ENCODE measurements at regions not wholly inside any gene's neighbourhood (a gene's known extent, or its start where the extent isn't known, plus 50 kb on each side); places are given as distances from the start of the nearest gene placed in this dataset.
"Not testable (repeated sequence)": the region's sequence is repeated elsewhere in the genome, so short reads cannot be mapped to it uniquely, and the experiment has no call there.

- no peak for DNase-seq
- WGBS (ENCODE audit: insufficient coverage): 74% methylated on average over 7 of the region's 15 CpGs
- H3K4me3 ChIP-seq (ENCODE audit: low read length): no peak overlapping the region
- no peaks in the 10 kb centered on the region for H3K9me3 ChIP-seq (replicated peaks; ENCODE audit: control insufficient read depth, low read depth, low read length)
- H3K36me3 ChIP-seq (ENCODE audit: control insufficient read depth, insufficient read depth, low read length): no peaks in the 10 kb centered on the region
- H3K27me3 ChIP-seq (ENCODE audit: control insufficient read depth, insufficient read depth, low read length): no peaks in the 10 kb centered on the region
- no peak overlapping the region for H3K27ac ChIP-seq (ENCODE audit: low read length)
- no peaks in the 10 kb centered on the region for H3K4me1 ChIP-seq (ENCODE audit: control insufficient read depth, insufficient read depth, low read length)
These were observed 142.4 kb downstream of the GLUL start for GRCh38 chr1:182249201-182249676.

GRCh38 chr1:182248721-182249120, 142.9 kb downstream of the GLUL start:
- H3K27me3 ChIP-seq (ENCODE audit: control insufficient read depth, insufficient read depth, low read length): no peaks in the 10 kb centered on the region
- no peak overlapping the region for H3K4me3 ChIP-seq (ENCODE audit: low read length)
- DNase-seq: no peak
- H3K9me3 ChIP-seq (replicated peaks; ENCODE audit: control insufficient read depth, low read depth, low read length): no peaks in the 10 kb centered on the region
- H3K36me3 ChIP-seq (ENCODE audit: control insufficient read depth, insufficient read depth, low read length): no peaks in the 10 kb centered on the region
- peaks cover 3% of the 10 kb centered on the region for H3K4me1 ChIP-seq (ENCODE audit: control insufficient read depth, insufficient read depth, low read length)
- H3K27ac ChIP-seq (ENCODE audit: low read length): no peak overlapping the region
- no CpG with 5 or more reads among the region's 5 CpGs for WGBS (ENCODE audit: insufficient coverage)

GRCh38 chr1:182247813-182248212, 143.8 kb downstream of the GLUL start:
- no CpG with 5 or more reads among the region's 2 CpGs for WGBS (ENCODE audit: insufficient coverage)
- H3K4me3 ChIP-seq (ENCODE audit: low read length); H3K27me3 ChIP-seq (ENCODE audit: control insufficient read depth, insufficient read depth, low read length); DNase-seq; H3K36me3 ChIP-seq (ENCODE audit: control insufficient read depth, insufficient read depth, low read length); H3K4me1 ChIP-seq (ENCODE audit: control insufficient read depth, insufficient read depth, low read length); H3K27ac ChIP-seq (ENCODE audit: low read length); H3K9me3 ChIP-seq (replicated peaks; ENCODE audit: control insufficient read depth, low read depth, low read length): not testable (repeated sequence)

GRCh38 chr1:182246783-182247182, 144.8 kb downstream of the GLUL start:
- 90% methylated on average over 1 of the region's 5 CpGs for WGBS (ENCODE audit: insufficient coverage)
- H3K9me3 ChIP-seq (replicated peaks; ENCODE audit: control insufficient read depth, low read depth, low read length): no peaks in the 10 kb centered on the region
- H3K4me1 ChIP-seq (ENCODE audit: control insufficient read depth, insufficient read depth, low read length): peaks cover 4% of the 10 kb centered on the region
- H3K27me3 ChIP-seq (ENCODE audit: control insufficient read depth, insufficient read depth, low read length): no peaks in the 10 kb centered on the region
- no peak for DNase-seq
- no peak overlapping the region for H3K27ac ChIP-seq (ENCODE audit: low read length)
- no peak overlapping the region for H3K4me3 ChIP-seq (ENCODE audit: low read length)
- H3K36me3 ChIP-seq (ENCODE audit: control insufficient read depth, insufficient read depth, low read length): no peaks in the 10 kb centered on the region

GRCh38 chr1:182245040-182245439, 146.6 kb downstream of the GLUL start:
- Histone ChIP-seq H3K9me3 (replicated peaks; ENCODE audit: control insufficient read depth, low read depth, low read length) (no peaks in the 10 kb centered on the region), H3K4me1 (ENCODE audit: control insufficient read depth, insufficient read depth, low read length) (peaks cover 4% of the 10 kb centered on the region), H3K27me3 (ENCODE audit: control insufficient read depth, insufficient read depth, low read length) (no peaks in the 10 kb centered on the region), H3K27ac (ENCODE audit: low read length) (no peak overlapping the region), H3K36me3 (ENCODE audit: control insufficient read depth, insufficient read depth, low read length) (no peaks in the 10 kb centered on the region), H3K4me3 (ENCODE audit: low read length) (no peak overlapping the region)
- 90% methylated on average over 2 of the region's 4 CpGs for WGBS (ENCODE audit: insufficient coverage)
- DNase-seq: no peak

GRCh38 chr1:182244451-182244850, 147.1 kb downstream of the GLUL start:
- WGBS (ENCODE audit: insufficient coverage): no CpG with 5 or more reads among the region's 2 CpGs
- Histone ChIP-seq H3K4me3 (ENCODE audit: low read length) (no peak overlapping the region), H3K27ac (ENCODE audit: low read length) (no peak overlapping the region), H3K36me3 (ENCODE audit: control insufficient read depth, insufficient read depth, low read length) (no peaks in the 10 kb centered on the region), H3K9me3 (replicated peaks; ENCODE audit: control insufficient read depth, low read depth, low read length) (no peaks in the 10 kb centered on the region), H3K27me3 (ENCODE audit: control insufficient read depth, insufficient read depth, low read length) (no peaks in the 10 kb centered on the region), H3K4me1 (ENCODE audit: control insufficient read depth, insufficient read depth, low read length) (peaks cover 4% of the 10 kb centered on the region)
- no peak for DNase-seq

GRCh38 chr1:182242641-182243040, 148.9 kb downstream of the GLUL start:
- H3K36me3 ChIP-seq (ENCODE audit: control insufficient read depth, insufficient read depth, low read length): no peaks in the 10 kb centered on the region
- no peaks in the 10 kb centered on the region for H3K9me3 ChIP-seq (replicated peaks; ENCODE audit: control insufficient read depth, low read depth, low read length)
- H3K27ac ChIP-seq (ENCODE audit: low read length): no peak overlapping the region
- DNase-seq: no peak
- no peak overlapping the region for H3K4me3 ChIP-seq (ENCODE audit: low read length)
- H3K4me1 ChIP-seq (ENCODE audit: control insufficient read depth, insufficient read depth, low read length): peaks cover 4% of the 10 kb centered on the region
- no peaks in the 10 kb centered on the region for H3K27me3 ChIP-seq (ENCODE audit: control insufficient read depth, insufficient read depth, low read length)

- whole genome bisulfite sequencing (ENCODE audit: insufficient coverage): no CpG with 5 or more reads among the region's 2 CpGs
- H3K27ac ChIP-seq (ENCODE audit: low read length): no peak overlapping the region
These were observed 151.5 kb downstream of the GLUL start for GRCh38 chr1:182240085-182240484.

GRCh38 chr1:182238421-182238820, 153.2 kb downstream of the GLUL start:
- Histone ChIP-seq H3K27ac (ENCODE audit: low read length) (no peak overlapping the region), H3K27me3 (ENCODE audit: control insufficient read depth, insufficient read depth, low read length) (no peaks in the 10 kb centered on the region), H3K4me1 (ENCODE audit: control insufficient read depth, insufficient read depth, low read length) (peaks cover 12% of the 10 kb centered on the region), H3K4me3 (ENCODE audit: low read length) (no peak overlapping the region), H3K36me3 (ENCODE audit: control insufficient read depth, insufficient read depth, low read length) (no peaks in the 10 kb centered on the region), H3K9me3 (replicated peaks; ENCODE audit: control insufficient read depth, low read depth, low read length) (no peaks in the 10 kb centered on the region)
- WGBS (ENCODE audit: insufficient coverage): no CpG with 5 or more reads among the region's 1 CpG
- no peak for DNase-seq

More at GRCh38 chr1:182240085-182240484, 151.5 kb downstream of the GLUL start:
- Histone ChIP-seq H3K4me1 (ENCODE audit: control insufficient read depth, insufficient read depth, low read length) (peaks cover 13% of the 10 kb centered on the region), H3K27me3 (ENCODE audit: control insufficient read depth, insufficient read depth, low read length) (no peaks in the 10 kb centered on the region), H3K4me3 (ENCODE audit: low read length) (no peak overlapping the region), H3K9me3 (replicated peaks; ENCODE audit: control insufficient read depth, low read depth, low read length) (no peaks in the 10 kb centered on the region), H3K36me3 (ENCODE audit: control insufficient read depth, insufficient read depth, low read length) (no peaks in the 10 kb centered on the region)
- DNase-seq: no peak

- Histone ChIP-seq H3K4me3 (ENCODE audit: low read length) (no peak overlapping the region), H3K27ac (ENCODE audit: low read length) (no peak overlapping the region), H3K4me1 (ENCODE audit: control insufficient read depth, insufficient read depth, low read length) (peaks cover 17% of the 10 kb centered on the region), H3K27me3 (ENCODE audit: control insufficient read depth, insufficient read depth, low read length) (no peaks in the 10 kb centered on the region), H3K9me3 (replicated peaks; ENCODE audit: control insufficient read depth, low read depth, low read length) (no peaks in the 10 kb centered on the region), H3K36me3 (ENCODE audit: control insufficient read depth, insufficient read depth, low read length) (no peaks in the 10 kb centered on the region)
- 94% methylated on average over 2 of the region's 3 CpGs for WGBS (ENCODE audit: insufficient coverage)
- DNase-seq: no peak
These were observed 154.3 kb downstream of the GLUL start for GRCh38 chr1:182237329-182237728.

GRCh38 chr1:182236651-182237077, 154.9 kb downstream of the GLUL start:
- H3K27me3 ChIP-seq (ENCODE audit: control insufficient read depth, insufficient read depth, low read length): no peaks in the 10 kb centered on the region
- H3K36me3 ChIP-seq (ENCODE audit: control insufficient read depth, insufficient read depth, low read length): no peaks in the 10 kb centered on the region
- H3K4me1 ChIP-seq (ENCODE audit: control insufficient read depth, insufficient read depth, low read length): peaks cover 22% of the 10 kb centered on the region
- 86% methylated on average over 2 of the region's 2 CpGs for WGBS (ENCODE audit: insufficient coverage)
- no peaks in the 10 kb centered on the region for H3K9me3 ChIP-seq (replicated peaks; ENCODE audit: control insufficient read depth, low read depth, low read length)
- H3K27ac ChIP-seq (ENCODE audit: low read length): no peak overlapping the region
- no peak overlapping the region for H3K4me3 ChIP-seq (ENCODE audit: low read length)
- DNase-seq: no peak

Data from muscle of leg (tissue), 3 donors.